ENCODE measurements at regions not wholly inside any gene's neighbourhood (a gene's known extent, or its start where the extent isn't known, plus 50 kb on each side); places are given as distances from the start of the nearest gene placed in this dataset.

DNA sequence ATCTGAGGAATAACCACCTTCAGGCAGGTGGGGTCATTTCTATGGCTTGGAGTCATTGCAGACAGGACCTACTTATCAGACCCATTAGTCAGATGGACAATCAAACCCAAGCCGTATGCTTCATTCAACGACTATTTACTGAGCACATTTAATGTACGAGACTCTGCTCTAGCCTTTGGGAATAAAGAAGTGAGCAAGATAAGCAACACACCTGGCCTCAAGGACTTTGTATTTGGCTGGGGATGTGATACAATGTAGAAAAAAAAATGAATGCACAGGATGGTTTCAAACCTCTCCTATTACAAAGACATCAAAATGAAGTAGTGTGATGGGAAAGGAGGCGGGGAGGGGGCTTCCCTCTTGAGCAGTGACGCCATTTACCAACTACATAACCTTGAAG, 311.7 kb downstream of the PMP22 start:
- TF ChIP-seq CTCF (IDR thresholded peaks at IDR 0.05; ENCODE audit: low read depth, low read length), result no peak

DNA sequence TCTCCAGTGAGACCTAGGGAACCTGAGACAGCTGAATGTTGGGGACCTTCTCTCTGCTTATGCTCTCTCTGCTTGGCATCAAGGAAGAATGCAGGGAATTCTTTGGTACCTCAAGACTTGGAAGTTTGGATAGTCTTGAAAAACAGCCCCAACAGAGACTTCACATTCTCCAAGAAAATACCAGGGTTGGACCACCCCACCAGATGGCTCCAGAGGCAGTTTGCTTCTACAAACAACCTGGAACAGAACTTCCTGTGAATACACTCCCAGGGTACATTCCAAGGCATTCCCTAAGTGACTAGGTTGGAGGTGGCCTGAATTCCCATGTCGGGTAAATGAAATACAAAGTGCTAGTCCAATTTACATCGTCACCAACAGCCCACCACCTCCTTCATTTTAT, 314.4 kb downstream of the PMP22 start:
- H3K27me3 ChIP-seq (ENCODE audit: control insufficient read depth, insufficient read depth, low read length), result peaks cover 2% of the 10 kb centered on the region
- no peak overlapping the region for H3K27ac ChIP-seq (ENCODE audit: low read depth, low read length)
- no peak overlapping the region for H3K4me3 ChIP-seq (ENCODE audit: low read depth, low read length)
- CTCF ChIA-PET, result no interaction called here
- POLR2A ChIA-PET, result no interaction called here
- no peak for DNase-seq (ENCODE audit: low read depth, low spot score)
- no peaks in the 10 kb centered on the region for H3K9me3 ChIP-seq (ENCODE audit: control insufficient read depth, insufficient read depth, low read length)
- no peak for TF ChIP-seq CTCF (IDR thresholded peaks at IDR 0.05; ENCODE audit: low read depth, low read length)

More for the DNA sequence above, 311.7 kb downstream of the PMP22 start:
- H3K9me3 ChIP-seq (ENCODE audit: control insufficient read depth, insufficient read depth, low read length), result no peaks in the 10 kb centered on the region
- DNase-seq (ENCODE audit: low read depth, low spot score), result no peak
- H3K27me3 ChIP-seq (ENCODE audit: control insufficient read depth, insufficient read depth, low read length), result no peaks in the 10 kb centered on the region
- ChIA-PET CTCF (no interaction called here), POLR2A (no interaction called here)
- H3K4me3 ChIP-seq (ENCODE audit: low read depth, low read length), result no peak overlapping the region
- no peak overlapping the region for H3K27ac ChIP-seq (ENCODE audit: low read depth, low read length)

DNA sequence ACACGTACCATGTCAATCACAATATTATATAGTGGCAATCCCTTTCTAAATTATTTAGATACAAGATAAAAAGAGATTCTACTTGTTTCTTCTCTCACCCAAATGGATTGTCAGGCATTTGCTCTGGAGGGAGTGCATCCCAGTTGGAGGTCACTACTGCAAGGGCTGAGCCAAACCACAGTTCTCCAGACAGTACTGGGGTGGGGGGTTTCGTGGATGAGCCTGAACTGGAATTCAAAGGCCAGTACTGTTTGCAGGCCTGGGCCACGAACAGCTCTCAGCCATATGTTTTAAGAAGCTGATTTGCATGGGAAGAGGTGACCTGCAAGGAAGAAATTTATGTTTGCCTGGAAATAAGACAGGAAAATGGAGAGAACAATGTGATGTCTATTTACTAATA, 314.9 kb downstream of the PMP22 start:
- DNase-seq (ENCODE audit: low read depth, low spot score), result no peak
- Histone ChIP-seq H3K9me3 (ENCODE audit: control insufficient read depth, insufficient read depth, low read length) (no peaks in the 10 kb centered on the region), H3K27ac (ENCODE audit: low read depth, low read length) (no peak overlapping the region), H3K4me3 (ENCODE audit: low read depth, low read length) (no peak overlapping the region), H3K27me3 (ENCODE audit: control insufficient read depth, insufficient read depth, low read length) (peaks cover 2% of the 10 kb centered on the region)
- no peak for TF ChIP-seq CTCF (IDR thresholded peaks at IDR 0.05; ENCODE audit: low read depth, low read length)
- CTCF ChIA-PET, result interaction anchor here (0.6 to 0.9 kb wide), 2 partner anchors 24 to 294 kb away, joined by 3 to 4 read pairs; no protein-coding TSS in a partner anchor
- POLR2A ChIA-PET, result no interaction called here

- no peaks in the 10 kb centered on the region for H3K9me3 ChIP-seq (ENCODE audit: control insufficient read depth, insufficient read depth, low read length)
- no peak for TF ChIP-seq CTCF (IDR thresholded peaks at IDR 0.05; ENCODE audit: low read depth, low read length)
- no peak overlapping the region for H3K4me3 ChIP-seq (ENCODE audit: low read depth, low read length)
- no peak for DNase-seq (ENCODE audit: low read depth, low spot score)
- H3K27me3 ChIP-seq (ENCODE audit: control insufficient read depth, insufficient read depth, low read length), result peaks cover 2% of the 10 kb centered on the region
- ChIA-PET CTCF (interaction anchor here (2.2 kb wide), 1 partner anchor 21 kb away, joined by 9 read pairs; no protein-coding TSS in a partner anchor), POLR2A (no interaction called here)
- H3K27ac ChIP-seq (ENCODE audit: low read depth, low read length), result no peak overlapping the region
Measured at GRCh38 chr17:14947671-14948070, 317.5 kb downstream of the PMP22 start.

- DNase-seq (ENCODE audit: low read depth, low spot score), result no peak
- CTCF ChIA-PET, result interaction anchor here (0.6 to 1.4 kb wide), 2 partner anchors 20 to 498 kb away, joined by 6 to 7 read pairs; no protein-coding TSS in a partner anchor
- H3K27ac ChIP-seq (ENCODE audit: low read depth, low read length), result no peak overlapping the region
- H3K9me3 ChIP-seq (ENCODE audit: control insufficient read depth, insufficient read depth, low read length), result no peaks in the 10 kb centered on the region
- H3K27me3 ChIP-seq (ENCODE audit: control insufficient read depth, insufficient read depth, low read length), result peaks cover 2% of the 10 kb centered on the region
- no peak for TF ChIP-seq CTCF (IDR thresholded peaks at IDR 0.05; ENCODE audit: low read depth, low read length)
- POLR2A ChIA-PET, result no interaction called here
- peak overlapping the region; percentile 7; the same call in 1 of the 2 replicates for H3K4me3 ChIP-seq (ENCODE audit: low read depth, low read length)
Measured at GRCh38 chr17:14946481-14946880, 318.6 kb downstream of the PMP22 start.
